Gastroesophageal sphincter (tissue), 3 donors: ENCODE measurements at regions not wholly inside any gene's neighbourhood (a gene's known extent, or its start where the extent isn't known, plus 50 kb on each side); places are given as distances from the start of the nearest gene placed in this dataset.

ENCODE experiments used
- POLR2A ChIP-seq, 2 donors: fragments of 450-650 bp; IDR thresholded peaks; one replicate each; pipeline ENCODE4 v1.6.1; 2017; ENCODE audit warnings: antibody characterized with exemption in 2 of 2, mild to moderate bottlenecking in 2 of 2, moderate library complexity in 1 of 2
- POLR2AphosphoS5 ChIP-seq: sonication (generic); formaldehyde crosslinking; IDR thresholded peaks from one replicate; pipeline ENCODE4 v1.6.1; 2017; ENCODE audit warnings: antibody characterized with exemption
- TF ChIP-seq, protein P1 (sequence below), 4 experiments: fragments of 200-600 bp in 2 of 4; fragments of 450-650 bp in 2 of 4; sonication (generic) in 1 of 4; IDR thresholded peaks; one replicate each; pipeline ENCODE4 v1.5.1; 2017 to 2019; ENCODE audit warnings: antibody characterized with exemption in 4 of 4, mild to moderate bottlenecking in 2 of 4, moderate library complexity in 2 of 4

- no peak for TF ChIP-seq POLR2AphosphoS5
- TF ChIP-seq, protein P1, sequence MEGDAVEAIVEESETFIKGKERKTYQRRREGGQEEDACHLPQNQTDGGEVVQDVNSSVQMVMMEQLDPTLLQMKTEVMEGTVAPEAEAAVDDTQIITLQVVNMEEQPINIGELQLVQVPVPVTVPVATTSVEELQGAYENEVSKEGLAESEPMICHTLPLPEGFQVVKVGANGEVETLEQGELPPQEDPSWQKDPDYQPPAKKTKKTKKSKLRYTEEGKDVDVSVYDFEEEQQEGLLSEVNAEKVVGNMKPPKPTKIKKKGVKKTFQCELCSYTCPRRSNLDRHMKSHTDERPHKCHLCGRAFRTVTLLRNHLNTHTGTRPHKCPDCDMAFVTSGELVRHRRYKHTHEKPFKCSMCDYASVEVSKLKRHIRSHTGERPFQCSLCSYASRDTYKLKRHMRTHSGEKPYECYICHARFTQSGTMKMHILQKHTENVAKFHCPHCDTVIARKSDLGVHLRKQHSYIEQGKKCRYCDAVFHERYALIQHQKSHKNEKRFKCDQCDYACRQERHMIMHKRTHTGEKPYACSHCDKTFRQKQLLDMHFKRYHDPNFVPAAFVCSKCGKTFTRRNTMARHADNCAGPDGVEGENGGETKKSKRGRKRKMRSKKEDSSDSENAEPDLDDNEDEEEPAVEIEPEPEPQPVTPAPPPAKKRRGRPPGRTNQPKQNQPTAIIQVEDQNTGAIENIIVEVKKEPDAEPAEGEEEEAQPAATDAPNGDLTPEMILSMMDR (IDR thresholded peaks at IDR 0.05) = no peak
- TF ChIP-seq POLR2A (IDR thresholded peaks at IDR 0.05) = no peak
Observed at GRCh38 chr13:50380905-50381304, 365.7 kb downstream of the KCNRG start.
